Heart left ventricle (tissue), 16 donors: ENCODE measurements at regions not wholly inside any gene's neighbourhood (a gene's known extent, or its start where the extent isn't known, plus 50 kb on each side); places are given as distances from the start of the nearest gene placed in this dataset.

ENCODE experiments used
- ATAC-seq, 4 donors: fragments of 200-7000 bp; cut with Tn5 transposase; one replicate each; pipeline ENCODE4 v1.9.1; 2020 to 2022; ENCODE audit warnings: moderate library complexity in 4 of 4, mild to moderate bottlenecking in 3 of 4, moderate number of reproducible peaks in 1 of 4
- DNase-seq, 5 donors: peaks; one replicate each; pipeline ENCODE4 v3.0.0-alpha.2; 2020
- H3K27ac ChIP-seq, 12 donors: fragments of 200-600 bp; sonication (generic) in 4 of 12; one replicate each; pipeline versions ENCODE4 v1.5.0 to v1.8.0; 2016 to 2022; ENCODE audit warnings: mild to moderate bottlenecking in 2 of 12
- H3K27me3 ChIP-seq, 9 donors: fragments of 200-600 bp; sonication (generic) in 2 of 9; one replicate each; pipeline versions ENCODE4 v1.5.1 to v1.8.0; 2016 to 2022; ENCODE audit warnings: mild to moderate bottlenecking in 3 of 9
- H3K36me3 ChIP-seq, 9 donors: fragments of 200-600 bp; sonication (generic) in 2 of 9; one replicate each; pipeline versions ENCODE4 v1.5.0 to v1.8.0; 2018 to 2022; ENCODE audit warnings: mild to moderate bottlenecking in 2 of 9
- H3K4me1 ChIP-seq, 12 donors: fragments of 200-600 bp; sonication (generic) in 4 of 12; one replicate each; pipeline versions ENCODE4 v1.5.0 to v1.8.0; 2016 to 2022; ENCODE audit warnings: mild to moderate bottlenecking in 3 of 12
- H3K4me3 ChIP-seq, 12 donors: fragments of 200-600 bp; sonication (generic) in 4 of 12; one replicate each; pipeline versions ENCODE4 v1.5.0 to v1.8.0; 2017 to 2022; ENCODE audit warnings: mild to moderate bottlenecking in 9 of 12, moderate library complexity in 4 of 12
- H3K9me3 ChIP-seq, 12 donors: fragments of 200-600 bp; sonication (generic) in 4 of 12; one replicate each; pipeline versions ENCODE4 v1.5.0 to v1.8.0; 2016 to 2022; ENCODE audit warnings: mild to moderate bottlenecking in 1 of 12
- CTCF ChIP-seq, 12 donors: fragments of 200-600 bp; sonication (generic) in 4 of 12; IDR thresholded peaks; one replicate each; pipeline versions ENCODE4 v1.5.0 to v1.8.0; 2018 to 2022; ENCODE audit warnings: antibody characterized with exemption in 12 of 12, mild to moderate bottlenecking in 5 of 12
- POLR2A ChIP-seq, 2 donors: fragments of 450-650 bp; IDR thresholded peaks; one replicate each; pipeline ENCODE4 v1.6.1; 2017; ENCODE audit warnings: antibody characterized with exemption in 2 of 2, mild to moderate bottlenecking in 2 of 2, moderate library complexity in 2 of 2
- WGBS, 4 donors: extraction: QIAGEN DNeasy Blood & Tissue Kit in 2 of 4; methylation state at CpG; one replicate each; pipeline versions ENCODE4 v1.1.5 to v1.1.7; 2013 to 2018; 5-methylcytosine and 5-hydroxymethylcytosine counted together
- intact Hi-C, 10 donors: fragments of 100-400 bp; cut with DNase I; formaldehyde crosslinking; loops; one replicate each; pipeline versions ENCODE4 v1.11.1 to v1.14.2; 2022
- donor health status: ischemic (EF 13 %, LVEDD 7.1; RV severe dilation, severe dysfunction).
- donor health status: healthy with polysubstance abuse.
- donor health status: DM: no; HTN: yes; CAD: no.
- donor health status: DM: no; HTN: no; CAD: no.
- donor health status: ischemic (EF 25% LVEDD 6.9; RV normal size, moderate dysfunction).
- donor health status: ischemic (EF 25% LVEDD 5.7; RV mildly dilated, moderate dysfunction).
- donor health status: healthy.
- donor health status: DM: yes; HTN: yes; CAD: no.
- donor health status: ischemic (EF 35%, LVEDD 5.7; RV mildly dilated, moderate dysfunction).
- donor health status: nonischemic (EF 11% LVEDD 7.7; RV severe dilation, severe dysfunction).
- donor health status: DM: yes; HTN: yes; CAD: no.
- donor health status: PGD.
- donor health status: ischemic (EF 29% LVEDD 5.4; RV normal size, mild dysfunction).
- donor health status: nonischemic (EF 23%, LVEDD 6.1; RV moderate dilation, normal function).

DNA sequence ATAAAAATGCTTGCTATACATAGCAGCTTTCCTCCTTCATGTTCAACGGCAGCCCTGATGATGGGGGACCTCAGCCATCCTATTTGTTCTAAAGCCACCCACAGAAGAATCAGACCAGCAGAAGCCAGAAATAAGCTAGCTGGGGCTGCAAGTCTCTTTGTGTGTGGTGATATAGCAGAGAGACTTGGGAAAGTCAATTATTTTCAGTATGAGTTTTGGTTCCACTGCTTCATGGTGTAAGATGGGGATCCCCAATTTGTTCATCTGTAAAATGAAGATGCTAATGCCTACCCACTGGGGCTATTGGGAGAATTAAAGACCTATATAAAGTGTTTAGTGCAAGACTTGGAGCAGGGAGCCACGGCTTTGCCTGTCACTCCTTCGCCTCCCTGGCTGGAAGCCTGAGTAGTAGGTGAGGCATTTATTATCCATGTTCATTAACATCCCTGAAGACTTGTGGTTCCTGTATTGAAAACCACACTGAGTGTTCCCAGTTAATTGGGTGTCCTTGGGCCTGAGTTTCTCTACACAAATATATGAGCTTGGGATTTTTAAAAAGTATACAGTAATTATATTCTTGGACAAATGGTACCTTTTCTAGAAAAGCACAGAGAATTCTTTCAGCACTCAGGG, 210.1 kb upstream of the SLC24A2 start:
- H3K9me3 ChIP-seq, result peaks cover 0 to 6% (median 0%) of the 10 kb centered on the region in 12 donors
- no peak for ATAC-seq
- no peaks in the 10 kb centered on the region for H3K27me3 ChIP-seq
- TF ChIP-seq CTCF (IDR thresholded peaks at IDR 0.05) (no peak), POLR2A (IDR thresholded peaks at IDR 0.05) (no peak)
- no peak overlapping the region for H3K27ac ChIP-seq
- no peaks in the 10 kb centered on the region for H3K36me3 ChIP-seq
- WGBS, 4 donors, result 40 to 74% (median 65%) methylated on average over 3 of the region's 3 CpGs
- peaks cover 0 to 11% (median 0%) of the 10 kb centered on the region in 12 donors for H3K4me1 ChIP-seq
- no peak for DNase-seq
- intact Hi-C loops, result no loop called here
- no peak overlapping the region for H3K4me3 ChIP-seq

DNA sequence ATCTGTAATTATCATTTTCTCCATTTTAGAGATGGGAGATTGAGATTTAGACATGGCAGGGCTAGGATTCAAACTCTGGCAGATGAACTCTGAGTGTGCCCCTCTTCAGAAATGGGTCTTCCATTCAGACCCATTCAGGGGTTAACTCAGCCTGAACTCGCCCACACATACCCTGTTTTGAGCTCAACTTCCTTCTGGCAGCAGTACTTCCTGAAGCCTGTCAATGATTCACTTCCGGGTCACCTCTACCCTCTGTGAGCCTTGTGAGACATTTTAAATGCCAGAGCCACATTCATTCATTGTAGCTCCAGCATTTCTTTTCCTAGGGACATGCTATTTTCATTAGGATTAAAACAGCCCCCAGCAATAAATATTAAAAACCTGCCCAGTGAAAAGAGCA, 209.3 kb upstream of the SLC24A2 start:
- no peak overlapping the region for H3K27ac ChIP-seq
- whole genome bisulfite sequencing, 4 donors, result 48 to 73% (median 65%) methylated on average over 2 of the region's 2 CpGs
- DNase-seq, result no peak

GRCh38 chr9:19995619-19996018, 206.8 kb upstream of the SLC24A2 start:
- TF ChIP-seq CTCF (IDR thresholded peaks at IDR 0.05), result no peak
- no peak for TF ChIP-seq POLR2A (IDR thresholded peaks at IDR 0.05)
- no peak overlapping the region for H3K4me3 ChIP-seq

More for the DNA sequence above, 209.3 kb upstream of the SLC24A2 start:
- intact Hi-C loops, result no loop called here
- Histone ChIP-seq H3K4me3 (no peak overlapping the region), H3K27me3 (no peaks in the 10 kb centered on the region), H3K36me3 (no peaks in the 10 kb centered on the region), H3K4me1 (peaks cover 0 to 11% (median 0%) of the 10 kb centered on the region in 12 donors), H3K9me3 (peaks cover 0 to 6% (median 0%) of the 10 kb centered on the region in 12 donors)
- ATAC-seq, result no peak
- TF ChIP-seq CTCF (IDR thresholded peaks at IDR 0.05) (no peak), POLR2A (IDR thresholded peaks at IDR 0.05) (no peak)

DNA sequence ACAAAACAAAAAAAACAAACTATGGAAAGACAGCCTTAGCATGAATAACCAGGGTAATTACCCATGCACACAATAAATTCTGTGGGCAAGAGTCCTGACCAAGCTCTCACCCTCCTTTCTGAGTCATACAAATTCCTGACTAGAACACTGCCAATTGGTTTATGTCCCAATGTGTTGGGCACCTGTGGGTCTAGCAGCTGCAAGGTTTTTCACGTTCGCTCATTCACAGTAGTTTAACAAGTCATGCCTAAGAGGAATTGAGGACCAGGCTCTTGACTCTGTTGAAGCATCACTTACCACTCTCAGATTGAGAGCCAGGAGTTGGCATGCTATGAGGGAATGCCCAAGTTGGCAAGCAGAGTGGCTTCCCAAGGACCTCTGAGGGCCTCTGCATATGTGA, 205.5 kb upstream of the SLC24A2 start:
- H3K4me3 ChIP-seq, result no peak overlapping the region
- intact Hi-C loops, result no loop called here
- ATAC-seq (no peak), DNase-seq (no peak)
- WGBS, 4 donors, result 75 to 94% (median 84%) methylated on average over 2 of the region's 2 CpGs
- no peak overlapping the region for H3K27ac ChIP-seq
- TF ChIP-seq CTCF (IDR thresholded peaks at IDR 0.05) (no peak), POLR2A (IDR thresholded peaks at IDR 0.05) (no peak)
- H3K4me1 ChIP-seq, result peaks cover 0 to 9% (median 0%) of the 10 kb centered on the region in 12 donors
- H3K36me3 ChIP-seq, result no peaks in the 10 kb centered on the region
- no peaks in the 10 kb centered on the region for H3K27me3 ChIP-seq
- H3K9me3 ChIP-seq, result peaks cover 0 to 6% (median 0%) of the 10 kb centered on the region in 12 donors

More at GRCh38 chr9:19995619-19996018, 206.8 kb upstream of the SLC24A2 start:
- H3K9me3 ChIP-seq, result peaks cover 0 to 6% (median 0%) of the 10 kb centered on the region in 12 donors
- peaks cover 0 to 11% (median 0%) of the 10 kb centered on the region in 12 donors for H3K4me1 ChIP-seq
- H3K27ac ChIP-seq, result no peak overlapping the region
- H3K36me3 ChIP-seq, result no peaks in the 10 kb centered on the region
- no peaks in the 10 kb centered on the region for H3K27me3 ChIP-seq
- ATAC-seq (no peak), DNase-seq (no peak)
- intact Hi-C loops, result no loop called here
